ENCODE measurements at regions not wholly inside any gene's neighbourhood (a gene's known extent, or its start where the extent isn't known, plus 50 kb on each side); places are given as distances from the start of the nearest gene placed in this dataset.

- POLR2A ChIA-PET: no interaction called here
- no peak for TF ChIP-seq ZNF660 (tag by site-specific recombination; IDR thresholded peaks at IDR 0.05)
- no peak for TF ChIP-seq ZNF138 (tag by site-specific recombination; IDR thresholded peaks at IDR 0.05; ENCODE audit: borderline replicate concordance)
- no peak for TF ChIP-seq ZNF658 (tag by site-specific recombination; IDR thresholded peaks at IDR 0.05)
- no peak for TF ChIP-seq ZNF132 (tag by site-specific recombination; IDR thresholded peaks at IDR 0.05; ENCODE audit: borderline replicate concordance)
- TF ChIP-seq HOXC10 (CRISPR knock-in tag; IDR thresholded peaks at IDR 0.05): no peak
- no peak for TF ChIP-seq KLF16 (tag by site-specific recombination; IDR thresholded peaks at IDR 0.05)
- no peak for TF ChIP-seq ZNF223 (tag by site-specific recombination; IDR thresholded peaks at IDR 0.05)
- no peak for TF ChIP-seq ZNF266 (tag by site-specific recombination; IDR thresholded peaks at IDR 0.05; ENCODE audit: low read depth)
- TF ChIP-seq, protein P1, sequence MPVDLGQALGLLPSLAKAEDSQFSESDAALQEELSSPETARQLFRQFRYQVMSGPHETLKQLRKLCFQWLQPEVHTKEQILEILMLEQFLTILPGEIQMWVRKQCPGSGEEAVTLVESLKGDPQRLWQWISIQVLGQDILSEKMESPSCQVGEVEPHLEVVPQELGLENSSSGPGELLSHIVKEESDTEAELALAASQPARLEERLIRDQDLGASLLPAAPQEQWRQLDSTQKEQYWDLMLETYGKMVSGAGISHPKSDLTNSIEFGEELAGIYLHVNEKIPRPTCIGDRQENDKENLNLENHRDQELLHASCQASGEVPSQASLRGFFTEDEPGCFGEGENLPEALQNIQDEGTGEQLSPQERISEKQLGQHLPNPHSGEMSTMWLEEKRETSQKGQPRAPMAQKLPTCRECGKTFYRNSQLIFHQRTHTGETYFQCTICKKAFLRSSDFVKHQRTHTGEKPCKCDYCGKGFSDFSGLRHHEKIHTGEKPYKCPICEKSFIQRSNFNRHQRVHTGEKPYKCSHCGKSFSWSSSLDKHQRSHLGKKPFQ (tag by site-specific recombination; IDR thresholded peaks at IDR 0.05): no peak
- TF ChIP-seq ZNF280D (tag by site-specific recombination; IDR thresholded peaks at IDR 0.05): no peak
- CTCF ChIA-PET: no interaction called here
Measured at GRCh38 chr18:10167759-10168158, 253.9 kb downstream of the VAPA start.

DNA sequence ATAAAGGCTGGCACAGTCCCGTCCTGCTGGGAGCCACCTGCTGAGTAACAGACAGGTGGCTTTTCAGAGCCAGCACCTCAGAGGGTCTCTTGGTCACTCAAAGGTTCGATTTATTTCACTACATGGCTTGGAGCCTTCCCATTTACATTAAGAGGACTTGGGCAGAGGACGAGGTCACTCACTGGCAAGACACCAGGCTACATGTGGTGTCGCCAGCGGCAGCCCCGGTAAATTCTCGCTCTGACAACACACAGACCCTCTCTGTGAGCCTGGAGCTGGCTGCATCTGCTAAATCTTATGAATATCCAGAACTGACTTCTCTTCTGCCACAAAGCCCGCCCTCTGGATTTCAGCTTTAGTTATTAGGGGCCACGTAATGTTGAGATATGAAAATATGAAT, 254.7 kb downstream of the VAPA start:
- no peaks in the 10 kb centered on the region for H3K9me3 ChIP-seq (ENCODE audit: control insufficient read depth, insufficient read depth, low read depth, low read length)
- H3K4me3 ChIP-seq (ENCODE audit: low read depth, low read length): no peak overlapping the region
- POLR2A ChIA-PET: no interaction called here
- no peaks in the 10 kb centered on the region for H3K36me3 ChIP-seq (ENCODE audit: control insufficient read depth in 2 of 2, insufficient read depth in 1 of 2, low read length in 2 of 2)
- CTCF ChIA-PET: no interaction called here
- H3K27ac ChIP-seq (ENCODE audit: extremely low read depth, low read depth, low read length): no peak overlapping the region
- TF ChIP-seq ZFP69B (tag by site-specific recombination; IDR thresholded peaks at IDR 0.05) (no peak), ZNF660 (tag by site-specific recombination; IDR thresholded peaks at IDR 0.05) (no peak), ZSCAN23 (tag by site-specific recombination; IDR thresholded peaks at IDR 0.05) (no peak), SP7 (tag by site-specific recombination; IDR thresholded peaks at IDR 0.05) (no peak), ZNF157 (tag by site-specific recombination; IDR thresholded peaks at IDR 0.05) (no peak), ZEB2 (tag by site-specific recombination; IDR thresholded peaks at IDR 0.05) (no peak), ZNF488 (tag by site-specific recombination; IDR thresholded peaks at IDR 0.05) (no peak), ZNF830 (tag by site-specific recombination; IDR thresholded peaks at IDR 0.05; ENCODE audit: low read depth) (no peak), BCL11A (tag by site-specific recombination; IDR thresholded peaks at IDR 0.05; ENCODE audit: low read depth) (no peak), KLF7 (tag by site-specific recombination; IDR thresholded peaks at IDR 0.05; ENCODE audit: borderline replicate concordance) (no peak), ZSCAN5A (tag by site-specific recombination; IDR thresholded peaks at IDR 0.05) (no peak), ZNF140 (tag by site-specific recombination; IDR thresholded peaks at IDR 0.05) (no peak), EGR2 (tag by site-specific recombination; IDR thresholded peaks at IDR 0.05; ENCODE audit: low read depth) (no peak), ZNF366 (tag by site-specific recombination; conservative IDR thresholded peaks at IDR 0.05) (no peak), MEIS1 (CRISPR knock-in tag; IDR thresholded peaks at IDR 0.05; ENCODE audit: borderline replicate concordance) (no peak), GLI2 (tag by site-specific recombination; IDR thresholded peaks at IDR 0.05; ENCODE audit: borderline replicate concordance, low read depth) (no peak)
- TF ChIP-seq, protein P2, sequence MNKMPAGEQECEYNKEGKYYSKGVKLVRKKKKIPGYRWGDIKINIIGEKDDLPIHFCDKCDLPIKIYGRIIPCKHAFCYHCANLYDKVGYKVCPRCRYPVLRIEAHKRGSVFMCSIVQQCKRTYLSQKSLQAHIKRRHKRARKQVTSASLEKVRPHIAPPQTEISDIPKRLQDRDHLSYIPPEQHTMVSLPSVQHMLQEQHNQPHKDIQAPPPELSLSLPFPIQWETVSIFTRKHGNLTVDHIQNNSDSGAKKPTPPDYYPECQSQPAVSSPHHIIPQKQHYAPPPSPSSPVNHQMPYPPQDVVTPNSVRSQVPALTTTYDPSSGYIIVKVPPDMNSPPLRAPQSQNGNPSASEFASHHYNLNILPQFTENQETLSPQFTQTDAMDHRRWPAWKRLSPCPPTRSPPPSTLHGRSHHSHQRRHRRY (tag by site-specific recombination; IDR thresholded peaks at IDR 0.05): no peak
- H3K4me1 ChIP-seq (ENCODE audit: control insufficient read depth, insufficient read depth, low read length): peaks cover 12% of the 10 kb centered on the region

More at GRCh38 chr18:10167759-10168158, 253.9 kb downstream of the VAPA start:
- no peaks in the 10 kb centered on the region for H3K36me3 ChIP-seq (ENCODE audit: control insufficient read depth in 2 of 2, insufficient read depth in 1 of 2, low read length in 2 of 2)
- peaks cover 12% of the 10 kb centered on the region for H3K4me1 ChIP-seq (ENCODE audit: control insufficient read depth, insufficient read depth, low read length)
- H3K4me3 ChIP-seq (ENCODE audit: low read depth, low read length): no peak overlapping the region
- no peak overlapping the region for H3K27ac ChIP-seq (ENCODE audit: extremely low read depth, low read depth, low read length)
- no peaks in the 10 kb centered on the region for H3K9me3 ChIP-seq (ENCODE audit: control insufficient read depth, insufficient read depth, low read depth, low read length)
